ENCODE measurements at regions not wholly inside any gene's neighbourhood (a gene's known extent, or its start where the extent isn't known, plus 50 kb on each side); places are given as distances from the start of the nearest gene placed in this dataset.

DNA sequence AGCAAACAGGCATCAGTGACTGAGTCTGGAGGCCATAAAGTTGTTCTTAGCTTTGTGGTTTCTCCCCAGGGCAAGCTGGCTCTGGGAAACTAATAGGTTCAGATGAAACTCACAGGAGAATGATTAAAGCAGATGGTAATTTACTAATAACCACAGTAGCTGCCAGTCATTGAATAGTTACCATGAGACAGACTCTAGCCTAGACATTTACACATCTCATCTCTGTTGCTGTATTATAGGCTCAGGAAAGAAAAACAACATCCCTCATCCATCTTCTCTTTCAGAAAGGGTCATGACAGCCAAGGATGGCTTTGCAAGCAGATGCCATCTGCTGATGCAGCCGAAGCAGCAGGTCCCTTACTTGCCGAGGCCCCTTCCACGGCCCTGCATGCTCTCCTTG is 314.0 kb upstream of the ID2 start (continued):
- TF ChIP-seq, protein P1, sequence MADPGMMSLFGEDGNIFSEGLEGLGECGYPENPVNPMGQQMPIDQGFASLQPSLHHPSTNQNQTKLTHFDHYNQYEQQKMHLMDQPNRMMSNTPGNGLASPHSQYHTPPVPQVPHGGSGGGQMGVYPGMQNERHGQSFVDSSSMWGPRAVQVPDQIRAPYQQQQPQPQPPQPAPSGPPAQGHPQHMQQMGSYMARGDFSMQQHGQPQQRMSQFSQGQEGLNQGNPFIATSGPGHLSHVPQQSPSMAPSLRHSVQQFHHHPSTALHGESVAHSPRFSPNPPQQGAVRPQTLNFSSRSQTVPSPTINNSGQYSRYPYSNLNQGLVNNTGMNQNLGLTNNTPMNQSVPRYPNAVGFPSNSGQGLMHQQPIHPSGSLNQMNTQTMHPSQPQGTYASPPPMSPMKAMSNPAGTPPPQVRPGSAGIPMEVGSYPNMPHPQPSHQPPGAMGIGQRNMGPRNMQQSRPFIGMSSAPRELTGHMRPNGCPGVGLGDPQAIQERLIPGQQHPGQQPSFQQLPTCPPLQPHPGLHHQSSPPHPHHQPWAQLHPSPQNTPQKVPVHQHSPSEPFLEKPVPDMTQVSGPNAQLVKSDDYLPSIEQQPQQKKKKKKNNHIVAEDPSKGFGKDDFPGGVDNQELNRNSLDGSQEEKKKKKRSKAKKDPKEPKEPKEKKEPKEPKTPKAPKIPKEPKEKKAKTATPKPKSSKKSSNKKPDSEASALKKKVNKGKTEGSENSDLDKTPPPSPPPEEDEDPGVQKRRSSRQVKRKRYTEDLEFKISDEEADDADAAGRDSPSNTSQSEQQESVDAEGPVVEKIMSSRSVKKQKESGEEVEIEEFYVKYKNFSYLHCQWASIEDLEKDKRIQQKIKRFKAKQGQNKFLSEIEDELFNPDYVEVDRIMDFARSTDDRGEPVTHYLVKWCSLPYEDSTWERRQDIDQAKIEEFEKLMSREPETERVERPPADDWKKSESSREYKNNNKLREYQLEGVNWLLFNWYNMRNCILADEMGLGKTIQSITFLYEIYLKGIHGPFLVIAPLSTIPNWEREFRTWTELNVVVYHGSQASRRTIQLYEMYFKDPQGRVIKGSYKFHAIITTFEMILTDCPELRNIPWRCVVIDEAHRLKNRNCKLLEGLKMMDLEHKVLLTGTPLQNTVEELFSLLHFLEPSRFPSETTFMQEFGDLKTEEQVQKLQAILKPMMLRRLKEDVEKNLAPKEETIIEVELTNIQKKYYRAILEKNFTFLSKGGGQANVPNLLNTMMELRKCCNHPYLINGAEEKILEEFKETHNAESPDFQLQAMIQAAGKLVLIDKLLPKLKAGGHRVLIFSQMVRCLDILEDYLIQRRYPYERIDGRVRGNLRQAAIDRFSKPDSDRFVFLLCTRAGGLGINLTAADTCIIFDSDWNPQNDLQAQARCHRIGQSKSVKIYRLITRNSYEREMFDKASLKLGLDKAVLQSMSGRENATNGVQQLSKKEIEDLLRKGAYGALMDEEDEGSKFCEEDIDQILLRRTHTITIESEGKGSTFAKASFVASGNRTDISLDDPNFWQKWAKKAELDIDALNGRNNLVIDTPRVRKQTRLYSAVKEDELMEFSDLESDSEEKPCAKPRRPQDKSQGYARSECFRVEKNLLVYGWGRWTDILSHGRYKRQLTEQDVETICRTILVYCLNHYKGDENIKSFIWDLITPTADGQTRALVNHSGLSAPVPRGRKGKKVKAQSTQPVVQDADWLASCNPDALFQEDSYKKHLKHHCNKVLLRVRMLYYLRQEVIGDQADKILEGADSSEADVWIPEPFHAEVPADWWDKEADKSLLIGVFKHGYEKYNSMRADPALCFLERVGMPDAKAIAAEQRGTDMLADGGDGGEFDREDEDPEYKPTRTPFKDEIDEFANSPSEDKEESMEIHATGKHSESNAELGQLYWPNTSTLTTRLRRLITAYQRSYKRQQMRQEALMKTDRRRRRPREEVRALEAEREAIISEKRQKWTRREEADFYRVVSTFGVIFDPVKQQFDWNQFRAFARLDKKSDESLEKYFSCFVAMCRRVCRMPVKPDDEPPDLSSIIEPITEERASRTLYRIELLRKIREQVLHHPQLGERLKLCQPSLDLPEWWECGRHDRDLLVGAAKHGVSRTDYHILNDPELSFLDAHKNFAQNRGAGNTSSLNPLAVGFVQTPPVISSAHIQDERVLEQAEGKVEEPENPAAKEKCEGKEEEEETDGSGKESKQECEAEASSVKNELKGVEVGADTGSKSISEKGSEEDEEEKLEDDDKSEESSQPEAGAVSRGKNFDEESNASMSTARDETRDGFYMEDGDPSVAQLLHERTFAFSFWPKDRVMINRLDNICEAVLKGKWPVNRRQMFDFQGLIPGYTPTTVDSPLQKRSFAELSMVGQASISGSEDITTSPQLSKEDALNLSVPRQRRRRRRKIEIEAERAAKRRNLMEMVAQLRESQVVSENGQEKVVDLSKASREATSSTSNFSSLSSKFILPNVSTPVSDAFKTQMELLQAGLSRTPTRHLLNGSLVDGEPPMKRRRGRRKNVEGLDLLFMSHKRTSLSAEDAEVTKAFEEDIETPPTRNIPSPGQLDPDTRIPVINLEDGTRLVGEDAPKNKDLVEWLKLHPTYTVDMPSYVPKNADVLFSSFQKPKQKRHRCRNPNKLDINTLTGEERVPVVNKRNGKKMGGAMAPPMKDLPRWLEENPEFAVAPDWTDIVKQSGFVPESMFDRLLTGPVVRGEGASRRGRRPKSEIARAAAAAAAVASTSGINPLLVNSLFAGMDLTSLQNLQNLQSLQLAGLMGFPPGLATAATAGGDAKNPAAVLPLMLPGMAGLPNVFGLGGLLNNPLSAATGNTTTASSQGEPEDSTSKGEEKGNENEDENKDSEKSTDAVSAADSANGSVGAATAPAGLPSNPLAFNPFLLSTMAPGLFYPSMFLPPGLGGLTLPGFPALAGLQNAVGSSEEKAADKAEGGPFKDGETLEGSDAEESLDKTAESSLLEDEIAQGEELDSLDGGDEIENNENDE (IDR thresholded peaks at IDR 0.05; ENCODE audit: low read depth, low read length), result no peak
- TF ChIP-seq BDP1 (IDR thresholded peaks at IDR 0.05; ENCODE audit: insufficient read depth, insufficient read length), result no peak
- TF ChIP-seq, protein P2, sequence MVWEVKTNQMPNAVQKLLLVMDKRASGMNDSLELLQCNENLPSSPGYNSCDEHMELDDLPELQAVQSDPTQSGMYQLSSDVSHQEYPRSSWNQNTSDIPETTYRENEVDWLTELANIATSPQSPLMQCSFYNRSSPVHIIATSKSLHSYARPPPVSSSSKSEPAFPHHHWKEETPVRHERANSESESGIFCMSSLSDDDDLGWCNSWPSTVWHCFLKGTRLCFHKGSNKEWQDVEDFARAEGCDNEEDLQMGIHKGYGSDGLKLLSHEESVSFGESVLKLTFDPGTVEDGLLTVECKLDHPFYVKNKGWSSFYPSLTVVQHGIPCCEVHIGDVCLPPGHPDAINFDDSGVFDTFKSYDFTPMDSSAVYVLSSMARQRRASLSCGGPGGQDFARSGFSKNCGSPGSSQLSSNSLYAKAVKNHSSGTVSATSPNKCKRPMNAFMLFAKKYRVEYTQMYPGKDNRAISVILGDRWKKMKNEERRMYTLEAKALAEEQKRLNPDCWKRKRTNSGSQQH (CRISPR knock-in tag; IDR thresholded peaks at IDR 0.05), result no peak
- no peak for TF ChIP-seq OTX1 (CRISPR knock-in tag; IDR thresholded peaks at IDR 0.05)
- no peak for TF ChIP-seq MTA1 (IDR thresholded peaks at IDR 0.05; ENCODE audit: borderline replicate concordance)
- TF ChIP-seq, protein P3, sequence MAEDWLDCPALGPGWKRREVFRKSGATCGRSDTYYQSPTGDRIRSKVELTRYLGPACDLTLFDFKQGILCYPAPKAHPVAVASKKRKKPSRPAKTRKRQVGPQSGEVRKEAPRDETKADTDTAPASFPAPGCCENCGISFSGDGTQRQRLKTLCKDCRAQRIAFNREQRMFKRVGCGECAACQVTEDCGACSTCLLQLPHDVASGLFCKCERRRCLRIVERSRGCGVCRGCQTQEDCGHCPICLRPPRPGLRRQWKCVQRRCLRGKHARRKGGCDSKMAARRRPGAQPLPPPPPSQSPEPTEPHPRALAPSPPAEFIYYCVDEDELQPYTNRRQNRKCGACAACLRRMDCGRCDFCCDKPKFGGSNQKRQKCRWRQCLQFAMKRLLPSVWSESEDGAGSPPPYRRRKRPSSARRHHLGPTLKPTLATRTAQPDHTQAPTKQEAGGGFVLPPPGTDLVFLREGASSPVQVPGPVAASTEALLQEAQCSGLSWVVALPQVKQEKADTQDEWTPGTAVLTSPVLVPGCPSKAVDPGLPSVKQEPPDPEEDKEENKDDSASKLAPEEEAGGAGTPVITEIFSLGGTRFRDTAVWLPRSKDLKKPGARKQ (CRISPR knock-in tag; IDR thresholded peaks at IDR 0.05), result no peak

All from K562 (cell line).